PFSK-1 (cell line): ENCODE measurements at regions not wholly inside any gene's neighbourhood (a gene's known extent, or its start where the extent isn't known, plus 50 kb on each side); places are given as distances from the start of the nearest gene placed in this dataset.

Source experiments
- FOXP2 ChIP-seq: optimal IDR thresholded peaks from 2 replicates; pipeline ENCODE3; 2011; ENCODE audit warnings: borderline replicate concordance, control low read depth, inconsistent platforms; ENCODE audit not compliant: insufficient read depth; ENCODE audit errors: extremely low read length, extremely low read depth
- POLR2AphosphoS5 ChIP-seq: IDR thresholded peaks from 2 replicates; pipeline ENCODE4 v1.6.1; 2012; ENCODE audit warnings: low read depth, mild to moderate bottlenecking, control low read depth, low read length, moderate library complexity
- SIN3A ChIP-seq: IDR thresholded peaks from 2 replicates; pipeline ENCODE4 v1.6.1; 2012; ENCODE audit warnings: mild to moderate bottlenecking, low read length, moderate library complexity, borderline replicate concordance; ENCODE audit not compliant: insufficient read depth
- TAF1 ChIP-seq: IDR thresholded peaks from 2 replicates; pipeline ENCODE4 v1.6.1; 2012; ENCODE audit warnings: low read length, control low read depth, borderline replicate concordance; ENCODE audit not compliant: insufficient read depth
- TF ChIP-seq, protein P1 (sequence below), 2 experiments: IDR thresholded peaks; 2 replicates each; pipeline versions ENCODE4 v1.6.1 to v1.8.0; 2011 to 2012; ENCODE audit warnings: low read depth in 2 of 2, low read length in 2 of 2, control low read depth in 1 of 2, inconsistent platforms in 1 of 2, mild to moderate bottlenecking in 1 of 2, moderate library complexity in 1 of 2; ENCODE audit not compliant: insufficient read depth in 1 of 2

DNA sequence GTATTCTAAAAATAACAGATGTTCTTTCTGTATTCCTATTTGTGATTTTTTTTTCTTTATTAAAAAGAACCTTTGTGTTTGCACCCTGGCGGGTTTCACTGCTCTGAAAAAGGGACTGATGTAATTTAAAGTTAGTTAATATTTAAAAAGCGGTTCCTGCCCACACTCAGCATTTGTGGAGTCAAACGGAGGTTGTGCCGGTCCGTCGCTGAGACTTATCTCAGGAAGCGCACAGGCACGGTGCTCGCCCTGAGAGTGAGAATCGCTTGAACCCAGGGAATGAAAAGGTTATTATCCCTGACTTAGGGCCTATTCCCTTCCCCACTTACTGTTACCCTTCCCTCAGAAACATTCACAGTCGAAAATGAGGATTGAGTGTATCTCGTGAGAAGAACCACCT is 366.7 kb downstream of the THBS2 start:
- TF ChIP-seq TAF1 (no peak), POLR2AphosphoS5 (no peak), SIN3A (no peak), FOXP2 (no peak)
- TF ChIP-seq, protein P1, sequence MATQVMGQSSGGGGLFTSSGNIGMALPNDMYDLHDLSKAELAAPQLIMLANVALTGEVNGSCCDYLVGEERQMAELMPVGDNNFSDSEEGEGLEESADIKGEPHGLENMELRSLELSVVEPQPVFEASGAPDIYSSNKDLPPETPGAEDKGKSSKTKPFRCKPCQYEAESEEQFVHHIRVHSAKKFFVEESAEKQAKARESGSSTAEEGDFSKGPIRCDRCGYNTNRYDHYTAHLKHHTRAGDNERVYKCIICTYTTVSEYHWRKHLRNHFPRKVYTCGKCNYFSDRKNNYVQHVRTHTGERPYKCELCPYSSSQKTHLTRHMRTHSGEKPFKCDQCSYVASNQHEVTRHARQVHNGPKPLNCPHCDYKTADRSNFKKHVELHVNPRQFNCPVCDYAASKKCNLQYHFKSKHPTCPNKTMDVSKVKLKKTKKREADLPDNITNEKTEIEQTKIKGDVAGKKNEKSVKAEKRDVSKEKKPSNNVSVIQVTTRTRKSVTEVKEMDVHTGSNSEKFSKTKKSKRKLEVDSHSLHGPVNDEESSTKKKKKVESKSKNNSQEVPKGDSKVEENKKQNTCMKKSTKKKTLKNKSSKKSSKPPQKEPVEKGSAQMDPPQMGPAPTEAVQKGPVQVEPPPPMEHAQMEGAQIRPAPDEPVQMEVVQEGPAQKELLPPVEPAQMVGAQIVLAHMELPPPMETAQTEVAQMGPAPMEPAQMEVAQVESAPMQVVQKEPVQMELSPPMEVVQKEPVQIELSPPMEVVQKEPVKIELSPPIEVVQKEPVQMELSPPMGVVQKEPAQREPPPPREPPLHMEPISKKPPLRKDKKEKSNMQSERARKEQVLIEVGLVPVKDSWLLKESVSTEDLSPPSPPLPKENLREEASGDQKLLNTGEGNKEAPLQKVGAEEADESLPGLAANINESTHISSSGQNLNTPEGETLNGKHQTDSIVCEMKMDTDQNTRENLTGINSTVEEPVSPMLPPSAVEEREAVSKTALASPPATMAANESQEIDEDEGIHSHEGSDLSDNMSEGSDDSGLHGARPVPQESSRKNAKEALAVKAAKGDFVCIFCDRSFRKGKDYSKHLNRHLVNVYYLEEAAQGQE (IDR thresholded peaks at IDR 0.05; ENCODE audit: insufficient read depth in 1 of 2, low read depth in 2 of 2, low read length in 2 of 2): no peak

- TF ChIP-seq POLR2AphosphoS5 (no peak), SIN3A (no peak), TAF1 (no peak), FOXP2 (no peak)
- TF ChIP-seq, protein P1 (IDR thresholded peaks at IDR 0.05; ENCODE audit: insufficient read depth in 1 of 2, low read depth in 2 of 2, low read length in 2 of 2): no peak
Observed at GRCh38 chr6:168885751-168886742, 367.6 kb downstream of the THBS2 start.

- no peak for TF ChIP-seq TAF1
Observed at GRCh38 chr6:168885196-168885595, 368.4 kb downstream of the THBS2 start.

GRCh38 chr6:168884646-168885086 is 369.0 kb downstream of the THBS2 start:
- TF ChIP-seq FOXP2 (no peak), POLR2AphosphoS5 (no peak), TAF1 (no peak), SIN3A (no peak)
- TF ChIP-seq, protein P1 (IDR thresholded peaks at IDR 0.05; ENCODE audit: insufficient read depth in 1 of 2, low read depth in 2 of 2, low read length in 2 of 2): no peak

- no peak for TF ChIP-seq FOXP2
- TF ChIP-seq TAF1: no peak
- TF ChIP-seq, protein P1 (IDR thresholded peaks at IDR 0.05; ENCODE audit: insufficient read depth in 1 of 2, low read depth in 2 of 2, low read length in 2 of 2): no peak
Observed at GRCh38 chr6:168884050-168884645, 369.5 kb downstream of the THBS2 start.
